ENCODE measurements at regions not wholly inside any gene's neighbourhood (a gene's known extent, or its start where the extent isn't known, plus 50 kb on each side); places are given as distances from the start of the nearest gene placed in this dataset.

GRCh38 chr18:45282101-45282812 is 333.0 kb upstream of the SLC14A2 start:
- DNase-seq (ENCODE audit: low spot score) = peak; percentile 16
- in situ Hi-C loops (cut with MboI; ENCODE audit: low pct_unique_long_range_greater_than_20kb, low sequenced_read_pairs, unreplicated experiment) = no loop called here
- no peak for TF ChIP-seq CTCF (IDR thresholded peaks at IDR 0.05; ENCODE audit: extremely low read depth, insufficient read depth, missing control alignments)

GRCh38 chr18:45284174-45284573 is 331.1 kb upstream of the SLC14A2 start:
- in situ Hi-C loops (cut with MboI; ENCODE audit: low pct_unique_long_range_greater_than_20kb, low sequenced_read_pairs, unreplicated experiment) = no loop called here
- DNase-seq (ENCODE audit: low spot score) = no peak
- TF ChIP-seq CTCF (IDR thresholded peaks at IDR 0.05; ENCODE audit: extremely low read depth, insufficient read depth, missing control alignments) = no peak

- in situ Hi-C loops (cut with MboI; ENCODE audit: low pct_unique_long_range_greater_than_20kb, low sequenced_read_pairs, unreplicated experiment) = no loop called here
- DNase-seq (ENCODE audit: low spot score) = no peak
- TF ChIP-seq CTCF (IDR thresholded peaks at IDR 0.05; ENCODE audit: extremely low read depth, insufficient read depth, missing control alignments) = no peak
Measured at GRCh38 chr18:45284851-45285250, 330.4 kb upstream of the SLC14A2 start.

GRCh38 chr18:45285251-45285650 is 330.0 kb upstream of the SLC14A2 start:
- DNase-seq (ENCODE audit: low spot score) = no peak
- in situ Hi-C loops (cut with MboI; ENCODE audit: low pct_unique_long_range_greater_than_20kb, low sequenced_read_pairs, unreplicated experiment) = no loop called here
- TF ChIP-seq CTCF (IDR thresholded peaks at IDR 0.05; ENCODE audit: extremely low read depth, insufficient read depth, missing control alignments) = no peak

GRCh38 chr18:45286431-45286830 is 328.8 kb upstream of the SLC14A2 start:
- in situ Hi-C loops (cut with MboI; ENCODE audit: low pct_unique_long_range_greater_than_20kb, low sequenced_read_pairs, unreplicated experiment) = no loop called here
- no peak for DNase-seq (ENCODE audit: low spot score)
- no peak for TF ChIP-seq CTCF (IDR thresholded peaks at IDR 0.05; ENCODE audit: extremely low read depth, insufficient read depth, missing control alignments)

- no peak for TF ChIP-seq CTCF (IDR thresholded peaks at IDR 0.05; ENCODE audit: extremely low read depth, insufficient read depth, missing control alignments)
- no peak for DNase-seq (ENCODE audit: low spot score)
- in situ Hi-C loops (cut with MboI; ENCODE audit: low pct_unique_long_range_greater_than_20kb, low sequenced_read_pairs, unreplicated experiment) = no loop called here
Measured at GRCh38 chr18:45287531-45287930, 327.7 kb upstream of the SLC14A2 start.

All from GM13977 (cell line).